HEK293 (cell line): ENCODE measurements at regions not wholly inside any gene's neighbourhood (a gene's known extent, or its start where the extent isn't known, plus 50 kb on each side); places are given as distances from the start of the nearest gene placed in this dataset.

Experiments
- CTCF ChIA-PET: fragments of 350-600 bp; formaldehyde crosslinking; extraction: SDS; loops from one replicate; lab custom pipeline; 2021; ENCODE audit warnings: antibody characterized with exemption; lab: Yijun Ruan, JAX
- POLR2A ChIA-PET: fragments of 300-600 bp; formaldehyde crosslinking; extraction: SDS; loops from one replicate; lab custom pipeline; 2020; ENCODE audit warnings: antibody characterized with exemption, inconsistent platforms; lab: Yijun Ruan, JAX
- H3K27ac ChIP-seq: fragments of 200-500 bp; sonication (Bioruptor generic); 2 replicates; pipeline ENCODE4 v1.5.1; 2014; ENCODE audit warnings: low read depth, low read length, control low read depth, inconsistent platforms; ENCODE audit errors: extremely low read depth
- H3K36me3 ChIP-seq, 2 experiments: fragments of 200-500 bp in 1 of 2; sonication (Bioruptor generic) in 1 of 2; 1 replicate in 1 of 2; 2 replicates in 1 of 2; pipeline ENCODE4 v1.5.1; 2014 to 2017; ENCODE audit warnings: inconsistent platforms in 2 of 2, low read length in 2 of 2; ENCODE audit not compliant: control insufficient read depth in 2 of 2, insufficient read depth in 1 of 2
- H3K4me1 ChIP-seq: fragments of 200-500 bp; sonication (Bioruptor generic); 2 replicates; pipeline ENCODE4 v1.5.1; 2014; ENCODE audit warnings: mild to moderate bottlenecking, low read length, inconsistent platforms; ENCODE audit not compliant: control insufficient read depth, insufficient read depth
- H3K4me3 ChIP-seq: 2 replicates; pipeline ENCODE4 v1.5.1; 2011; ENCODE audit warnings: low read depth, mild to moderate bottlenecking, control low read depth, low read length, moderate library complexity
- H3K9me3 ChIP-seq: fragments of 200-500 bp; sonication (Bioruptor generic); 2 replicates; pipeline ENCODE4 v1.5.1; 2014; ENCODE audit warnings: low read depth, low read length, inconsistent platforms; ENCODE audit not compliant: control insufficient read depth, insufficient read depth
- RBAK ChIP-seq: fragments of 450-650 bp; formaldehyde crosslinking; IDR thresholded peaks from 2 replicates; pipeline ENCODE4 v1.5.1; 2016; ENCODE audit warnings: missing biosample characterization, missing genetic modification characterization
- ZNF223 ChIP-seq: fragments of 450-650 bp; formaldehyde crosslinking; IDR thresholded peaks from 2 replicates; pipeline ENCODE4 v1.5.1; 2016; ENCODE audit warnings: missing biosample characterization, missing genetic modification characterization
- ZNF24 ChIP-seq: fragments of 450-650 bp; formaldehyde crosslinking; IDR thresholded peaks from 2 replicates; pipeline ENCODE4 v1.5.1; 2016; ENCODE audit warnings: missing biosample characterization, missing genetic modification characterization
- ZNF311 ChIP-seq: fragments of 450-650 bp; formaldehyde crosslinking; IDR thresholded peaks from 2 replicates; pipeline ENCODE4 v1.5.1; 2017; ENCODE audit warnings: missing biosample characterization, missing genetic modification characterization, borderline replicate concordance
- ZNF341 ChIP-seq: fragments of 450-650 bp; formaldehyde crosslinking; IDR thresholded peaks from 2 replicates; pipeline ENCODE4; 2016; ENCODE audit warnings: low read depth, missing biosample characterization, missing genetic modification characterization
- ZNF37A ChIP-seq: fragments of 450-650 bp; IDR thresholded peaks from 2 replicates; pipeline ENCODE4 v1.5.1; 2018; ENCODE audit warnings: missing biosample characterization, missing genetic modification characterization
- ZNF394 ChIP-seq: fragments of 450-650 bp; formaldehyde crosslinking; IDR thresholded peaks from 2 replicates; pipeline ENCODE4 v1.5.1; 2016; ENCODE audit warnings: missing biosample characterization, missing genetic modification characterization, mild to moderate bottlenecking, moderate library complexity, borderline replicate concordance
- ZNF555 ChIP-seq: fragments of 450-650 bp; formaldehyde crosslinking; conservative IDR thresholded peaks from 2 replicates; pipeline ENCODE4 v1.5.1; 2017; ENCODE audit warnings: missing biosample characterization, mild to moderate bottlenecking, missing genetic modification characterization, inconsistent platforms
- ZNF585B ChIP-seq: fragments of 450-650 bp; formaldehyde crosslinking; IDR thresholded peaks from 2 replicates; pipeline ENCODE4 v1.5.1; 2016; ENCODE audit warnings: missing biosample characterization, missing genetic modification characterization
- ZNF623 ChIP-seq: fragments of 450-650 bp; formaldehyde crosslinking; IDR thresholded peaks from 2 replicates; pipeline ENCODE4 v1.5.1; 2016; ENCODE audit warnings: missing biosample characterization, missing genetic modification characterization
- ZNF654 ChIP-seq: fragments of 450-650 bp; formaldehyde crosslinking; IDR thresholded peaks from 2 replicates; pipeline ENCODE4 v1.5.1; 2016; ENCODE audit warnings: low read depth, missing biosample characterization, missing genetic modification characterization
- ZNF76 ChIP-seq: fragments of 450-650 bp; formaldehyde crosslinking; IDR thresholded peaks from 2 replicates; pipeline ENCODE4; 2016; ENCODE audit warnings: low read depth, missing biosample characterization, missing genetic modification characterization, borderline replicate concordance
- ZNF777 ChIP-seq: fragments of 450-650 bp; formaldehyde crosslinking; IDR thresholded peaks from 2 replicates; pipeline ENCODE4 v1.5.1; 2017; ENCODE audit warnings: missing biosample characterization, missing genetic modification characterization, borderline replicate concordance
- TF ChIP-seq, protein P1 (sequence below): fragments of 450-650 bp; formaldehyde crosslinking; IDR thresholded peaks from 2 replicates; pipeline ENCODE4 v1.5.1; 2016; ENCODE audit warnings: missing biosample characterization, missing genetic modification characterization
- TF ChIP-seq, protein P2 (sequence below): fragments of 450-650 bp; formaldehyde crosslinking; IDR thresholded peaks from 2 replicates; pipeline ENCODE4 v1.5.1; 2016; ENCODE audit warnings: missing biosample characterization, missing genetic modification characterization
- TF ChIP-seq, protein P3 (sequence below): fragments of 450-650 bp; formaldehyde crosslinking; IDR thresholded peaks from 2 replicates; pipeline ENCODE4 v1.5.1; 2016; ENCODE audit warnings: missing biosample characterization, missing genetic modification characterization

DNA sequence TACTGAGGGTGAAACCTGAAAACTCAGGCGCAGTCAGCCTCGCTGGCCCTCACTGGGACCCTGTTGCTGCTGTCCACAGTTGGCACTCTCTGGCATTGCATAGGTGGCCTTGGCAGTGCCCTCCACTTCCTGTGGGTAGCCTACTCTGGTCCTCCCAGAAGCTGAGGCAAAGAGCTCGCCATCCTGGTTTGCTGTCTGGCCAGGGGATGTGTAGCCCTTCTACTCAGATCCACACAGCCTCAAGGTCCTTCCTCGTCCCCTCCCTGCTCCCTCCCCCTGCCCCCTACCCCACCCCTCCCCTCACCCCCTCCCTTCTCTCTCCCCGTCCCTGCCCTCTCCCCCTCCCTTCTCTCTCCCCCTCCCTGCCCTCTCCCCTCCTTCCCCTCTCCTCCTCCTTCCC is 176.0 kb downstream of the OLFM1 start:
- H3K27ac ChIP-seq, result no peak overlapping the region
- no peak for TF ChIP-seq ZNF76
- no peaks in the 10 kb centered on the region for H3K9me3 ChIP-seq
- ChIA-PET POLR2A (no interaction called here), CTCF (no interaction called here)
- no peaks in the 10 kb centered on the region for H3K4me1 ChIP-seq
- H3K4me3 ChIP-seq, result no peak overlapping the region
- no peaks in the 10 kb centered on the region for H3K36me3 ChIP-seq

DNA sequence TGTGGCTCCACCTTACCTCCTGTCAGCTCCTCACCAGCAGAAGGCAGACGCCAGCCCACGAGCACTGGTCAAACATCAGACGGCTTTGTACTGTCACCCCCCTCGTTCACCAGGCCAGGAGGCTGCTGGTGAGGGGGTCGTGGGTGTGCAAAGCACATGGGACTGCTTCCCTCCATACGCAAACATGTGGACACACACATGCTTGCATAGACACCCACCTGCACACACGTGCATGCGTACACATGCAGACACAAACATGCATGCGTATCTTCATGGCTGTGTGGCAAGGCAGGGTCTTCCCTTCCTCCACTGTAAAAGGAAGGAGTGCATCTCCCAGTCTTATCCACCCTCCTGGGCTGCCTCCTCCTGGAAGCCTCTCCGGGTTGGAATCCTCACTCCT is 178.5 kb downstream of the OLFM1 start:
- Histone ChIP-seq H3K9me3 (no peaks in the 10 kb centered on the region), H3K36me3 (no peaks in the 10 kb centered on the region), H3K27ac (no peak overlapping the region), H3K4me3 (no peak overlapping the region), H3K4me1 (no peaks in the 10 kb centered on the region)
- TF ChIP-seq, protein P1, sequence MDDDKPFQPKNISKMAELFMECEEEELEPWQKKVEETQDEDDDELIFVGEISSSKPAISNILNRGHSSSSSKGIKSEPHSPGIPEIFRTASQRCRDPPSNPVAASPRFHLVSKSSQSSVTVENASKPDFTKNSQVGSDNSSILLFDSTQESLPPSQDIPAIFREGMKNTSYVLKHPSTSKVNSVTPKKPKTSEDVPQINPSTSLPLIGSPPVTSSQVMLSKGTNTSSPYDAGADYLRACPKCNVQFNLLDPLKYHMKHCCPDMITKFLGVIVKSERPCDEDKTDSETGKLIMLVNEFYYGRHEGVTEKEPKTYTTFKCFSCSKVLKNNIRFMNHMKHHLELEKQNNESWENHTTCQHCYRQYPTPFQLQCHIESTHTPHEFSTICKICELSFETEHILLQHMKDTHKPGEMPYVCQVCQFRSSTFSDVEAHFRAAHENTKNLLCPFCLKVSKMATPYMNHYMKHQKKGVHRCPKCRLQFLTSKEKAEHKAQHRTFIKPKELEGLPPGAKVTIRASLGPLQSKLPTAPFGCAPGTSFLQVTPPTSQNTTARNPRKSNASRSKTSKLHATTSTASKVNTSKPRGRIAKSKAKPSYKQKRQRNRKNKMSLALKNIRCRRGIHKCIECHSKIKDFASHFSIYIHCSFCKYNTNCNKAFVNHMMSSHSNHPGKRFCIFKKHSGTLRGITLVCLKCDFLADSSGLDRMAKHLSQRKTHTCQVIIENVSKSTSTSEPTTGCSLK (tag by site-specific recombination), result no peak
- TF ChIP-seq ZNF311 (tag by site-specific recombination), result no peak
- TF ChIP-seq ZNF394, result no peak
- TF ChIP-seq, protein P2, sequence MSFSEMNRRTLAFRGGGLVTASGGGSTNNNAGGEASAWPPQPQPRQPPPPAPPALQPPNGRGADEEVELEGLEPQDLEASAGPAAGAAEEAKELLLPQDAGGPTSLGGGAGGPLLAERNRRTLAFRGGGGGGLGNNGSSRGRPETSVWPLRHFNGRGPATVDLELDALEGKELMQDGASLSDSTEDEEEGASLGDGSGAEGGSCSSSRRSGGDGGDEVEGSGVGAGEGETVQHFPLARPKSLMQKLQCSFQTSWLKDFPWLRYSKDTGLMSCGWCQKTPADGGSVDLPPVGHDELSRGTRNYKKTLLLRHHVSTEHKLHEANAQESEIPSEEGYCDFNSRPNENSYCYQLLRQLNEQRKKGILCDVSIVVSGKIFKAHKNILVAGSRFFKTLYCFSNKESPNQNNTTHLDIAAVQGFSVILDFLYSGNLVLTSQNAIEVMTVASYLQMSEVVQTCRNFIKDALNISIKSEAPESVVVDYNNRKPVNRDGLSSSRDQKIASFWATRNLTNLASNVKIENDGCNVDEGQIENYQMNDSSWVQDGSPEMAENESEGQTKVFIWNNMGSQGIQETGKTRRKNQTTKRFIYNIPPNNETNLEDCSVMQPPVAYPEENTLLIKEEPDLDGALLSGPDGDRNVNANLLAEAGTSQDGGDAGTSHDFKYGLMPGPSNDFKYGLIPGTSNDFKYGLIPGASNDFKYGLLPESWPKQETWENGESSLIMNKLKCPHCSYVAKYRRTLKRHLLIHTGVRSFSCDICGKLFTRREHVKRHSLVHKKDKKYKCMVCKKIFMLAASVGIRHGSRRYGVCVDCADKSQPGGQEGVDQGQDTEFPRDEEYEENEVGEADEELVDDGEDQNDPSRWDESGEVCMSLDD (tag by site-specific recombination), result no peak
- no peak for TF ChIP-seq ZNF585B
- TF ChIP-seq, protein P3, sequence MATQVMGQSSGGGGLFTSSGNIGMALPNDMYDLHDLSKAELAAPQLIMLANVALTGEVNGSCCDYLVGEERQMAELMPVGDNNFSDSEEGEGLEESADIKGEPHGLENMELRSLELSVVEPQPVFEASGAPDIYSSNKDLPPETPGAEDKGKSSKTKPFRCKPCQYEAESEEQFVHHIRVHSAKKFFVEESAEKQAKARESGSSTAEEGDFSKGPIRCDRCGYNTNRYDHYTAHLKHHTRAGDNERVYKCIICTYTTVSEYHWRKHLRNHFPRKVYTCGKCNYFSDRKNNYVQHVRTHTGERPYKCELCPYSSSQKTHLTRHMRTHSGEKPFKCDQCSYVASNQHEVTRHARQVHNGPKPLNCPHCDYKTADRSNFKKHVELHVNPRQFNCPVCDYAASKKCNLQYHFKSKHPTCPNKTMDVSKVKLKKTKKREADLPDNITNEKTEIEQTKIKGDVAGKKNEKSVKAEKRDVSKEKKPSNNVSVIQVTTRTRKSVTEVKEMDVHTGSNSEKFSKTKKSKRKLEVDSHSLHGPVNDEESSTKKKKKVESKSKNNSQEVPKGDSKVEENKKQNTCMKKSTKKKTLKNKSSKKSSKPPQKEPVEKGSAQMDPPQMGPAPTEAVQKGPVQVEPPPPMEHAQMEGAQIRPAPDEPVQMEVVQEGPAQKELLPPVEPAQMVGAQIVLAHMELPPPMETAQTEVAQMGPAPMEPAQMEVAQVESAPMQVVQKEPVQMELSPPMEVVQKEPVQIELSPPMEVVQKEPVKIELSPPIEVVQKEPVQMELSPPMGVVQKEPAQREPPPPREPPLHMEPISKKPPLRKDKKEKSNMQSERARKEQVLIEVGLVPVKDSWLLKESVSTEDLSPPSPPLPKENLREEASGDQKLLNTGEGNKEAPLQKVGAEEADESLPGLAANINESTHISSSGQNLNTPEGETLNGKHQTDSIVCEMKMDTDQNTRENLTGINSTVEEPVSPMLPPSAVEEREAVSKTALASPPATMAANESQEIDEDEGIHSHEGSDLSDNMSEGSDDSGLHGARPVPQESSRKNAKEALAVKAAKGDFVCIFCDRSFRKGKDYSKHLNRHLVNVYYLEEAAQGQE (tag by site-specific recombination), result no peak
- no peak for TF ChIP-seq ZNF555 (tag by site-specific recombination)
- no peak for TF ChIP-seq RBAK (tag by site-specific recombination)
- no peak for TF ChIP-seq ZNF654 (tag by site-specific recombination)
- TF ChIP-seq ZNF777 (tag by site-specific recombination), result no peak
- TF ChIP-seq ZNF24 (tag by site-specific recombination), result no peak
- TF ChIP-seq ZNF341 (tag by site-specific recombination), result no peak
- no peak for TF ChIP-seq ZNF623 (tag by site-specific recombination)
- no peak for TF ChIP-seq ZNF37A (tag by site-specific recombination)
- TF ChIP-seq ZNF223 (tag by site-specific recombination), result no peak
- POLR2A ChIA-PET, result no interaction called here
- CTCF ChIA-PET, result interaction anchor here (0.6 kb wide), 1 partner anchor 12 kb away, joined by 3 read pairs; no protein-coding TSS in a partner anchor
